Activated CD8-positive, alpha-beta memory T cell treated with anti-CD3 and anti-CD28 coated beads, Interleukin-2, amount 10 ng/mL, durations not matched to agents 7 days and 5 days (primary cell): ENCODE measurements at regions not wholly inside any gene's neighbourhood (a gene's known extent, or its start where the extent isn't known, plus 50 kb on each side); places are given as distances from the start of the nearest gene placed in this dataset.
"Not testable (repeated sequence)": the region's sequence is repeated elsewhere in the genome, so short reads cannot be mapped to it uniquely, and the experiment has no call there.

Source experiments
- ATAC-seq: fragments of 150-1000 bp; cut with Tn5 transposase; one replicate; pipeline ENCODE4 v1.10.0; 2021; ENCODE audit warnings: moderate library complexity
- CTCF ChIA-PET: fragments of 350-600 bp; sonication (Branson Sonifier 250); formaldehyde crosslinking; loops from one replicate; lab custom pipeline; 2021; ENCODE audit warnings: antibody characterized with exemption; lab: Charles Lee
- DNase-seq: peaks from one replicate; pipeline ENCODE4 v3.0.0-alpha.2; 2020
- H3K27ac Mint-ChIP-seq: one replicate; pipeline ENCODE4 v1.8.0; 2021; ENCODE audit warnings: mild to moderate bottlenecking, mixed read lengths
- H3K27me3 Mint-ChIP-seq: one replicate; pipeline ENCODE4 v1.8.0; 2021; ENCODE audit warnings: mixed read lengths
- H3K36me3 Mint-ChIP-seq: one replicate; pipeline ENCODE4 v1.8.0; 2021; ENCODE audit warnings: mild to moderate bottlenecking, mixed read lengths
- H3K4me1 Mint-ChIP-seq: one replicate; pipeline ENCODE4 v1.8.0; 2021; ENCODE audit warnings: mixed read lengths
- H3K4me3 Mint-ChIP-seq: one replicate; pipeline ENCODE4 v1.8.0; 2021; ENCODE audit warnings: mild to moderate bottlenecking, moderate library complexity, mixed read lengths
- H3K9me3 Mint-ChIP-seq: one replicate; pipeline ENCODE4 v1.8.0; 2022; ENCODE audit warnings: low read depth, mixed read lengths

DNA sequence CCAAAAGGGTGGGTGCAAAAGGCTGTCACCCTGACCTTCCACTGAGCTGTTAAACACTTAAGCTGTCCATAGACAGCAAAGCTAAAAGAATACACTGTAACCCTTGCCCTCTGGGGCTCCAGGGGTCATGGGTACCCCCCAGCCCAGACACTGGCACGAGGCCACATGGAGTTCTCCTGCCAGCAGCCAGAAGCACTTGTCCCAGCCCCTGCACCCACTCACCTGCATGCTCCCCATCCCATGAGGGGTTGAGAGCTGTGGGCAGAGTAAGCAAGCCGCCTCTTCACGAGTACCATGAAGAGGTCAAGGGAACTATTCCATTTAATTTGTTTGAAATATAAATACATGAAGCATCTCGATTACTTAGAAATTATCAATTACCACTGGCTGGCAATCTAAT lies 867.1 kb upstream of the ZEB2 start:
- Mint-ChIP-seq H3K27ac (no peak overlapping the region), H3K4me3 (no peak overlapping the region), H3K27me3 (peaks cover 6% of the 10 kb centered on the region), H3K4me1 (no peaks in the 10 kb centered on the region), H3K9me3 (no peaks in the 10 kb centered on the region), H3K36me3 (no peaks in the 10 kb centered on the region)
- CTCF ChIA-PET, result no interaction called here
- DNase-seq (no peak), ATAC-seq (no peak)

DNA sequence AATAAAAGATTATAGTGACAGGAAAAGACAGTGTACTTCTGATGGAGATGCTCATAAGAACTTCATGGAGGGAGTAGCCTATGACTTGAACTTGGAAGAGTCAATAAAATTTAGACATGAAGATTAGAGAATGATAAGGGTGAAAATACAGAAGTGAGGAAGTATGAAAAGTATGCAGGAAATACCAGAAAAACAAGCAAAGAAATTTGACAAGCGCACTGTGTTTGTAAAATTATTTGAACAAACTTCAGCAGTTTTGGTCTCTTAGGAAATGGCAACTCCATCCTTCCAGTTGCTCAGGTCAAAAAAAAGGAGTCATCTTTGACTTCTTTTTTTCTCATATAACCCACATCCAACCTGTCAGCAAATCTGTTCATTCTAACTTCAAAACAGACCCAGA lies 864.0 kb upstream of the ZEB2 start:
- H3K4me3 Mint-ChIP-seq, result no peak overlapping the region
- H3K36me3 Mint-ChIP-seq, result no peaks in the 10 kb centered on the region
- DNase-seq (no peak), ATAC-seq (no peak)
- H3K9me3 Mint-ChIP-seq, result no peaks in the 10 kb centered on the region
- no peaks in the 10 kb centered on the region for H3K4me1 Mint-ChIP-seq
- peaks cover 4% of the 10 kb centered on the region for H3K27me3 Mint-ChIP-seq
- no peak overlapping the region for H3K27ac Mint-ChIP-seq
- CTCF ChIA-PET, result no interaction called here

DNA sequence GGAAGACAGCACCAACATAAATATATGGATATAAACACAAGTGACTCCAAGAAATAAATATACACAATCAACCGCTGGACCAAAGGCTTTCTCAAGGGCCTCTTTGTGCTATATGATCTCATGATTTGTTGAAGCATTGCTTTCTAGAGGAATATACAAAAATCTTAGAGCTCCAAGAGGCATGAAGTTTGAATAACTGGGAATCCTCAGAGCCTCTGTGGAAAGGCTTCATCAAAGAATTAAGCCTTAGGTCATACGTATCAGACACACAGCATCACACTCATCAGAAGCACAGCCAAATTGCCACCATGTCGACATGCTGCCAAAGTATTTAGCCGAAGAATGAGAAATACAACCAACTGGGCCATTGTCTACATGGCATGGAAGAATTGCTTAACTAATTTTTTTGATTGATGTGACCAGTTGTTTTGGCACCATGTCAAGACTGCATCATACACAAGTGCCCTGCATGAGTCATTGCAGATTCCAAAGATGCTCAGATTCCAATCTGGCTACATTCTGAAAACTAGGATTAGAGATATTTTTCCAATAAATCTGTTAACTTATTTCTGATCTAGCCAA lies 860.6 kb upstream of the ZEB2 start:
- Mint-ChIP-seq H3K4me1 (no peaks in the 10 kb centered on the region), H3K27me3 (peaks cover 4% of the 10 kb centered on the region), H3K36me3 (no peaks in the 10 kb centered on the region), H3K4me3 (no peak overlapping the region), H3K27ac (no peak overlapping the region), H3K9me3 (no peaks in the 10 kb centered on the region)
- ATAC-seq (no peak), DNase-seq (no peak)
- CTCF ChIA-PET, result no interaction called here

DNA sequence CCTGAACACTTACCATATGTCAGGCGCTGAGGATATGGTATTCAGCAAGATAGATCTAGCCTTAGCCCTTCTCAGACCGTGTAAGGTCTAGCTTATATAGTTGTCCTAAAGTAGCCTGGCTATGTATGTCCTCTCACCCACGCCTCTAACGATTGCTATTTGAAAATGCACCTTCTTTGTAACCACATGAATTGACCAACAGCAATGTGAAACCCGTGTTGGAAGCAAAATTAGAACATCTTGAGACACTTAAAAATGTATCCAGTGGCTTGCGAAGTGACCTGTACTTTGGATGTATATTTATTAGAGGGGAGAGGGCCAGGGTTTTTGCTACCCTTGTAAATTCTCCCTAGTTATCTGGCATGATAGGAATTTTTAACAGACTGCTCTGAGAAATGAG lies 860.0 kb upstream of the ZEB2 start:
- Mint-ChIP-seq H3K4me1 (no peaks in the 10 kb centered on the region), H3K36me3 (no peaks in the 10 kb centered on the region), H3K4me3 (no peak overlapping the region), H3K27ac (no peak overlapping the region), H3K9me3 (no peaks in the 10 kb centered on the region), H3K27me3 (peaks cover 7% of the 10 kb centered on the region)
- DNase-seq (no peak), ATAC-seq (no peak)
- CTCF ChIA-PET, result no interaction called here

DNA sequence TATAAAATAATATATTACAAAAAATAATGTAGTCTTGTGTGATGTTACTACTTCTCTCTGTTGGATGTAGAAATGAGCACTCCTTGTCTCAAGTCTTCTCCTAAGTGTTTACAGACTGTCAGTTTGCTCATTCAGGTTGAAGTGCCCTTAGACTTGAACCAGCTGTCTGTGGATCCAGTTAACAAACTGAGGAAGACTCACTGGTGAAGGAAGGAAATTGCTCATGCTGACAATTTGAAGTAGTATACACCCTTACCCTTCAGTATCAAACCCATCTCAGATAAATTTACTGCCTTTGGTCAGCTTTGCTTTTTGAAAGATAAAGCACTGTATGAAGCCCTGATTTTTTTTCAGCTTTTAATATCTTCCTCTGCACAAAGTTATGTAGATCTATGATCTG lies 854.2 kb upstream of the ZEB2 start:
- no peak for ATAC-seq
- Mint-ChIP-seq H3K27ac (no peak overlapping the region), H3K36me3 (no peaks in the 10 kb centered on the region), H3K4me1 (no peaks in the 10 kb centered on the region), H3K4me3 (no peak overlapping the region), H3K27me3 (peaks cover 5% of the 10 kb centered on the region), H3K9me3 (no peaks in the 10 kb centered on the region)
- CTCF ChIA-PET, result no interaction called here
- no peak for DNase-seq

DNA sequence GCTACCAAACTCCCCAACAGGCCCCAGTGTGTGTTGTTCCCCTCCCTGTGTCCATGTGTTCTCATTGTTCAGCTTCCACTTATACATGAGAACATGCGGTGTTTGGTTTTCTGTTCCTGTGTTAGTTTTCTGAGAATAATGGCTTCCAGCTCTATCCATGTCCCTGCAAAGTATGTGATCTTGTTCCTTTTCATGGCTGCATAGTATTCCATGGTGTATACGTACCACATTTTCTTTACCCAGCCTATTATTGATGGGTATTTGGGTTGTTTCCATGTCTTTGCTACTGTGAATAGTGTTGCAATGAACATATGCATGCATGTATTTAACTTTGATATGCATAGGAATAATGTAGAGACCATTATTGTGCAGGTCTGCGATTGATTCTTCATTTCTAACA lies 847.4 kb upstream of the ZEB2 start:
- not testable (repeated sequence) for H3K36me3 Mint-ChIP-seq

DNA sequence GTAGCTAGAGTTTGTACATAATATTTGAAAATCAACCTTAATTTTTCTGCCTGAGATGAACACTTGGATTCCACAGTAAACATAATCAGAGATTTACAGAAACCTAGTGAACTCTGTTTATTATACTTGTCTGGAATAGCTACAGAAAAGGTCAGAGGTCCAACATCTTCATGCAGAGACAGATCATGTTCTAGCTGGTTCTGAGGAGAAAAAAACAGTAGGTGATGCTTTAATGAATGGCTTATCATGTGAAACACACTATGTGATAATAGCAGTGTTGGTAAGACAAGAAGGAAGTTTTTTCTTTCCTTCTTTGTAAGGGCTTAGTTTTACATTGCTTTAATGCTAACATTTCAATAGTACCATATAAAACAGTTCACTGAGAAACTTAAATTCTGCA lies 846.4 kb upstream of the ZEB2 start:
- H3K9me3 Mint-ChIP-seq, result no peaks in the 10 kb centered on the region
- no peak for DNase-seq
- ATAC-seq, result no peak
- CTCF ChIA-PET, result no interaction called here
- H3K4me1 Mint-ChIP-seq, result no peaks in the 10 kb centered on the region
- H3K36me3 Mint-ChIP-seq, result no peaks in the 10 kb centered on the region
- H3K4me3 Mint-ChIP-seq, result no peak overlapping the region
- no peaks in the 10 kb centered on the region for H3K27me3 Mint-ChIP-seq
- H3K27ac Mint-ChIP-seq, result no peak overlapping the region

More for the DNA sequence above, 847.4 kb upstream of the ZEB2 start:
- DNase-seq, H3K4me3 Mint-ChIP-seq, H3K9me3 Mint-ChIP-seq, ATAC-seq, H3K4me1 Mint-ChIP-seq, H3K27me3 Mint-ChIP-seq, H3K27ac Mint-ChIP-seq, CTCF ChIA-PET: not testable (repeated sequence)

DNA sequence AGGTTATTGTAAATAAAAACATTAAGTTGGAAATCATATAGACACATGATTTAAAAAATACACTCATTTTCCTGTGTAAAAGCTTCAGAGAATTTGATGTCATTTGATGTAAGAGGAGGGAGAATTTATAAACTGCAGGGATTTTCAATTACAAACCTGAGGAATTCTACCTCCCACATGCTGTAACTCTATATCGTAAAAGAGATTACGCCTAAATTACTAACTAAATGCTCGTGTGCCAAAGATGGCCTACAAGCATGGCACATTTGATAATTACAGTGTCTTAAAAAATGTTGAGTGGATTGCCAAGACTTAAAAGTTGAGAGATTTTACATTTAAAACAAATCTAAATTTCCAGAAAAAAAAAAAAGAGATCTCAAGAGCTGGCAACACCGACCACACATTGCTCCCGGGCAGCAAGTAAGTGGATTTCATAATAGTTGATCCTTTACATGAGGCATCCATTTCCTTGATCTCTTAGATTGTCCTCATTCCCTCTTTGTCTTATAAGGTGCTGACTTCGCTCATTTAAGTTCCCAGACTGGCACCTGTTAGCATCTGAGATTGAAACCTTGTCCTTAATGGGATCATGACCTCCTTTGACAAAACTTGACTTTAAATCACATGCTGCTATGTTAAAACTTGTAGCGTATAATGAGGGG lies 840.3 kb upstream of the ZEB2 start:
- Mint-ChIP-seq H3K36me3 (no peaks in the 10 kb centered on the region), H3K4me3 (no peak overlapping the region), H3K4me1 (no peaks in the 10 kb centered on the region), H3K27ac (no peak overlapping the region), H3K27me3 (no peaks in the 10 kb centered on the region), H3K9me3 (no peaks in the 10 kb centered on the region)
- ATAC-seq, result no peak
- no peak for DNase-seq
- CTCF ChIA-PET, result no interaction called here

DNA sequence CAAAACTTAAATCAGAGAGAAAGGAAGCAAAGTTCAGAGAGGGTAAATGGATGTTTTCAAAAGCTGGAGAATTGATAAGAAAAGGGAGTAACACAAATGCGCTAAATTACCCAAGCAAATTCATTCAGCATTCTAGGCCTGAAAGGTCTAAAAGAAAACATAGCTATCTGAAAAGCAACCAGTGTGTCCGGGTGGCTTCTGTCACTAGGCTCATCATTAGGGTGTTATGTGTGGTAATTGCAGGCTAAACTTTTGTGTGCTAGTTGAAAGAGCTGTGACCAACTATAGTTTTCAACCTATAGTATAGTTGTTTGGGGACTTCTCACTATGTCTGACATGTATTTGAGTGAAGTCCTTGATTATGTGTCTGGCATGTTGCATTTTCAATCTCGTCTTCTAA lies 839.6 kb upstream of the ZEB2 start:
- CTCF ChIA-PET, result no interaction called here
- ATAC-seq, result no peak

DNA sequence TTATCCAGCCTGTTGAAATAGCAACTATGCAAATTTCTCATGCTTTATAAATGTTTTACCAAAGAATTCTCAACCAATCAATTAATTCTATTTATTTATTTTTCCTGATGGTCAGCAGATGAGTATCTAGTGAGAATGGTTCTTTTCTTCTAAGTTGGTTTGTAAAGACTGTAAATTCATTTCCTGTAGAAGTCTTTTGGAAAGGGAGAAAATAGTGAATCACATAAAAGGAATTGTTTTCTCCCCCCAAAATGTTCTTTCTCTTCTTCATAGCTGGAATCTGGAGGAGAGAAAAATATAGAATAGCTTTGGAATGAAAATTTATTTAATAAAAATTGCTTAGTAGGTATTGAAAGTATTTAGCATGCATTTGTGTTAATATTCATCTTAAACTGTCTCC lies 836.1 kb upstream of the ZEB2 start:
- H3K4me3 Mint-ChIP-seq, result no peak overlapping the region
- no peaks in the 10 kb centered on the region for H3K27me3 Mint-ChIP-seq
- H3K36me3 Mint-ChIP-seq, result no peaks in the 10 kb centered on the region
- DNase-seq (no peak), ATAC-seq (no peak)
- no peaks in the 10 kb centered on the region for H3K9me3 Mint-ChIP-seq
- CTCF ChIA-PET, result no interaction called here
- H3K4me1 Mint-ChIP-seq, result no peaks in the 10 kb centered on the region
- H3K27ac Mint-ChIP-seq, result no peak overlapping the region

More for the DNA sequence above, 839.6 kb upstream of the ZEB2 start:
- Mint-ChIP-seq H3K36me3 (no peaks in the 10 kb centered on the region), H3K27ac (no peak overlapping the region), H3K27me3 (no peaks in the 10 kb centered on the region), H3K4me1 (no peaks in the 10 kb centered on the region), H3K9me3 (no peaks in the 10 kb centered on the region), H3K4me3 (no peak overlapping the region)
- DNase-seq, result no peak

DNA sequence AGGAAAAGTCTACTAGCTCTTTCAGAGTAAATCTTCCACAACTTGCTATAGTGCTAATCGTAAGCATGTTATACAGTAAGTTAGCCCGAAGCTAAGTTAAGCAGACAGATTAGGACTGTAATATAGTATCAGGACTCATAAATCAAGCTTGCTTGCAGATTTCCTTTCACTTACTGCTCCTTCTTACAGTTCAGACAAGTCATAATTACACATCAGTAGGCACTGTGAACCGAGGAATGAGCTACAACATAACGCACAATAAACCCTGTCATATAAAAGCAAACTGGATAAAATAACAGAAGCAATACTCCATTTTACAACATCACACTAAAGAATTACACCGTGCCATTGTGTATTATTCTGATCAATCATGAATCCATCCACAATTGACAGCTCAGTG lies 832.6 kb upstream of the ZEB2 start:
- Mint-ChIP-seq H3K4me3 (no peak overlapping the region), H3K27ac (no peak overlapping the region), H3K4me1 (no peaks in the 10 kb centered on the region), H3K27me3 (no peaks in the 10 kb centered on the region), H3K36me3 (no peaks in the 10 kb centered on the region), H3K9me3 (no peaks in the 10 kb centered on the region)
- ATAC-seq (no peak), DNase-seq (no peak)
- CTCF ChIA-PET, result no interaction called here

DNA sequence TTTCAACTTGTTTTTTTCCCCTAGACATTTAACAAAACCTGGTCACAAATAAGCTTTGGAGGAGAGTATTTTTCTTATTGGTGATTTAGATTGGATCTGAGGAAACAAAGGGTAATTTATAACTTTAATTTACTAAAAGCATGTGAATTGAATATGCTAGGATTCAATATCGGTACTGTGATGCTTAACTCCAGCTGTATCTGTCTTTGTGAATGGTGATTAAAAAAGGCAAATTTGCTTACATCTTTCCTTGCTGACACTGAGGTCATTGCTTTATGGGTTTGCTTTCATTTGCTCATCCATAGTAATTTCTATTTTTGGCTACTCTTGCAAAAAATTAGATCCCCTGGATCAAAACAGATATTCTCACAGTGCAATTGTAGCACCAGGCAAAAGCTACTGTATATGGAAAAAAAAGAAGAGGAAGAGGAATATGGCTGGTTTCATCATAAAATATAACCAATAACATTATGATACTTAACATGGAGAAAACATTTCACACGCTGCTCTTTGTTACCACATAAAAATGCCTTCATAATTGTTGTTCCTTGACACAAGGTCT lies 832.0 kb upstream of the ZEB2 start:
- no peaks in the 10 kb centered on the region for H3K9me3 Mint-ChIP-seq
- H3K36me3 Mint-ChIP-seq, result no peaks in the 10 kb centered on the region
- no peak for DNase-seq
- CTCF ChIA-PET, result no interaction called here
- H3K27me3 Mint-ChIP-seq, result no peaks in the 10 kb centered on the region
- ATAC-seq, result no peak
- no peaks in the 10 kb centered on the region for H3K4me1 Mint-ChIP-seq
- H3K27ac Mint-ChIP-seq, result no peak overlapping the region
- no peak overlapping the region for H3K4me3 Mint-ChIP-seq

DNA sequence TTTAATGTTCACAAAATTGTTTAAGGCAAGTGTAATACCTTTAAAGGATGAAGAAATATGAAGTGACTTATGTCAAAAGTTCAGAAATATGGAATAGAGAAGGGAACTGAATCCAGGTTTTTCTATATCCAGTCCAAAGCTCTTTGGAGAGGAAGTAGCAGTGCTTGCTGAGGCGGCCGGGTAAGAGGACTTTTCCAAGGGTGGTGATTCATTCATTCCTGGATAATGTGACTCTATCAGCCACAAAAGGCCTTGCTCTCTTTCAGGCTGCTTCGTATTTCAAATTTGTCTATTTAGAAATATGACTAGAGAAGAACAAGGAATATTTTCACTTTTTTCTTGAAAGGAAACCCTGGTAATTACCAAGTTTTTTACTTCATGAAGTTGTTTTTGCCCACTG lies 830.1 kb upstream of the ZEB2 start:
- Mint-ChIP-seq H3K27me3 (no peaks in the 10 kb centered on the region), H3K4me3 (no peak overlapping the region), H3K9me3 (no peaks in the 10 kb centered on the region), H3K36me3 (no peaks in the 10 kb centered on the region), H3K4me1 (no peaks in the 10 kb centered on the region), H3K27ac (no peak overlapping the region)
- ATAC-seq, result no peak
- DNase-seq, result no peak
- CTCF ChIA-PET, result no interaction called here

DNA sequence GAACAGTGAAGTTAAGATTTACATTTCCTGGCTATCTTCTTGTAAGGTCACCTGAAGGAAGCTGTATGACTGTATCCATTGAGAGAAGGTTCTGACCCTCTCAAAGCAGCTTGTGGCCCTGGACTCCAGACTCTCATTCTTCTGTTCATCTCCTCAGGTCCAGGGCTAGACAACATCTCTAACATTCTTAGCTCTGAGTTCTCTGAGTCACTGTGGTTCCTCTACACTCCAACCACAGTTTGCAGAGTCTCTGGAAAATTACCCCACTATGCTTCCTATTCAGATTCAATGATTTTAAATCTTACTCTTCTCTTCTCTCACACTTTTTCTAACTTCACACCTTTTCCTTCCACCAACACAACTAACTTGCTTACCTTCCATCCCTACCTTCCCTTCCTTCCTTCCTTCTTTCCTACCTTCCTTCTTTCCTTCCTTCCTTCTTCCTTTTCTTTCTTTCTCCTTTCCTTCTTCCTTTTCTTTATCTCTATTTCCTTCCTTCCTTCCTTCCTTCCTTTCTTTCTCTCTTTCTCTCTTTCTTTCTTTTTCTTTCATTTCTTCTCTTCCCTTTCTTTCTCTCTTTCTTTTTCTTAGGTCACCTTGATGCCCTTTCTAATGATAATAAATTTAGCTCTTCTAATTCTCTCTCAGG lies 824.3 kb upstream of the ZEB2 start:
- no peak overlapping the region for H3K27ac Mint-ChIP-seq
- H3K9me3 Mint-ChIP-seq, result peaks cover 10% of the 10 kb centered on the region
- CTCF ChIA-PET, result no interaction called here

More for the DNA sequence above, 824.3 kb upstream of the ZEB2 start:
- H3K36me3 Mint-ChIP-seq, result no peaks in the 10 kb centered on the region
- no peak for ATAC-seq
- no peak for DNase-seq
- H3K4me1 Mint-ChIP-seq, result no peaks in the 10 kb centered on the region
- H3K4me3 Mint-ChIP-seq, result no peak overlapping the region
- no peaks in the 10 kb centered on the region for H3K27me3 Mint-ChIP-seq
